ENCODE measurements at regions not wholly inside any gene's neighbourhood (a gene's known extent, or its start where the extent isn't known, plus 50 kb on each side); places are given as distances from the start of the nearest gene placed in this dataset.
"Not testable (repeated sequence)": the region's sequence is repeated elsewhere in the genome, so short reads cannot be mapped to it uniquely, and the experiment has no call there.

- DNase-seq (ENCODE audit: low spot score), result no peak
These were observed 136.9 kb upstream of the ALDH1B1 start for GRCh38 chr9:38255599-38255998.

GRCh38 chr9:38254756-38255155 is 137.7 kb upstream of the ALDH1B1 start:
- DNase-seq (ENCODE audit: low spot score), result no peak

- DNase-seq (ENCODE audit: low spot score), result no peak
These were observed 138.4 kb upstream of the ALDH1B1 start for GRCh38 chr9:38254151-38254550.

- no peak for DNase-seq (ENCODE audit: low spot score)
These were observed 139.3 kb upstream of the ALDH1B1 start for GRCh38 chr9:38253200-38253599.

GRCh38 chr9:38251036-38251860 is 141.3 kb upstream of the ALDH1B1 start:
- no peak for DNase-seq (ENCODE audit: low spot score)

GRCh38 chr9:38250279-38251035 is 142.0 kb upstream of the ALDH1B1 start:
- no peak for DNase-seq (ENCODE audit: low spot score)

- DNase-seq (ENCODE audit: low spot score), result no peak
These were observed 142.8 kb upstream of the ALDH1B1 start for GRCh38 chr9:38249587-38250210.

GRCh38 chr9:38249049-38249448 is 143.5 kb upstream of the ALDH1B1 start:
- DNase-seq (ENCODE audit: low spot score), result no peak

GRCh38 chr9:38246833-38247232 is 145.7 kb upstream of the ALDH1B1 start:
- no peak for DNase-seq (ENCODE audit: low spot score)

- DNase-seq (ENCODE audit: low spot score), result no peak
These were observed 147.5 kb upstream of the ALDH1B1 start for GRCh38 chr9:38244971-38245370.

GRCh38 chr9:38243993-38244392 is 148.5 kb upstream of the ALDH1B1 start:
- DNase-seq (ENCODE audit: low spot score), result no peak

- not testable (repeated sequence) for DNase-seq (ENCODE audit: low spot score)
These were observed 150.4 kb upstream of the ALDH1B1 start for GRCh38 chr9:38242151-38242550.

- DNase-seq (ENCODE audit: low spot score), result no peak
These were observed 152.5 kb upstream of the ALDH1B1 start for GRCh38 chr9:38240051-38240450.

- peak; percentile 12 for DNase-seq (ENCODE audit: low spot score)
These were observed 157.3 kb upstream of the ALDH1B1 start for GRCh38 chr9:38235244-38235643.

- DNase-seq (ENCODE audit: low spot score), result no peak
These were observed 157.9 kb upstream of the ALDH1B1 start for GRCh38 chr9:38234479-38235170.

- DNase-seq (ENCODE audit: low spot score), result no peak
These were observed 158.6 kb upstream of the ALDH1B1 start for GRCh38 chr9:38233796-38234355.

GRCh38 chr9:38233343-38233742 is 159.2 kb upstream of the ALDH1B1 start:
- DNase-seq (ENCODE audit: low spot score), result peak; percentile 80

- peak; percentile 4 for DNase-seq (ENCODE audit: low spot score)
These were observed 159.6 kb upstream of the ALDH1B1 start for GRCh38 chr9:38232895-38233294.

GRCh38 chr9:38229504-38230155 is 160.6 kb upstream of the SHB start:
- DNase-seq (ENCODE audit: low spot score), result no peak

- no peak for DNase-seq (ENCODE audit: low spot score)
These were observed 160.1 kb upstream of the SHB start for GRCh38 chr9:38229104-38229500.

GRCh38 chr9:38228331-38229103 is 159.5 kb upstream of the SHB start:
- DNase-seq (ENCODE audit: low spot score), result no peak

Data from cerebellar cortex (tissue), 1 donor.